Natural killer cell treated with Interleukin-12 subunit alpha and Interleukin-12 subunit beta and Interleukin-15 and Interleukin-18, amount 100 ng/mL, for 72 hours (primary cell): ENCODE measurements at regions not wholly inside any gene's neighbourhood (a gene's known extent, or its start where the extent isn't known, plus 50 kb on each side); places are given as distances from the start of the nearest gene placed in this dataset.
"Not testable (repeated sequence)": the region's sequence is repeated elsewhere in the genome, so short reads cannot be mapped to it uniquely, and the experiment has no call there.

Source experiments
- ATAC-seq, 2 donors: fragments of 150-1000 bp; cut with Tn5 transposase in 1 of 2; sonication (Bioruptor Pico), chemical (Tn5 transposase) in 1 of 2; 2 replicates each; pipeline ENCODE4 v1.10.0; 2021
- DNase-seq: peaks from one replicate; pipeline ENCODE4 v3.0.0; 2022; ENCODE audit warnings: low spot score
- H3K27ac Mint-ChIP-seq, 2 donors: 1 replicate in 1 of 2; 2 replicates in 1 of 2; pipeline ENCODE4 v1.8.0; 2022; ENCODE audit warnings: mixed read lengths in 2 of 2, mild to moderate bottlenecking in 1 of 2, moderate library complexity in 1 of 2
- H3K27me3 Mint-ChIP-seq, 2 donors: 1 replicate in 1 of 2; 2 replicates in 1 of 2; pipeline ENCODE4 v1.8.0; 2022; ENCODE audit warnings: mixed read lengths in 2 of 2
- H3K36me3 Mint-ChIP-seq: one replicate; pipeline ENCODE4 v1.8.0; 2022; ENCODE audit warnings: mixed read lengths
- H3K4me1 Mint-ChIP-seq, 2 donors: 1 replicate in 1 of 2; 2 replicates in 1 of 2; pipeline ENCODE4 v1.8.0; 2022; ENCODE audit warnings: low read depth in 2 of 2, mixed read lengths in 2 of 2, mild to moderate bottlenecking in 1 of 2
- H3K4me3 Mint-ChIP-seq: one replicate; pipeline ENCODE4 v1.8.0; 2022; ENCODE audit warnings: mixed read lengths
- H3K9me3 Mint-ChIP-seq: 2 replicates; pipeline ENCODE4 v1.8.0; 2022; ENCODE audit warnings: mixed read lengths

DNA sequence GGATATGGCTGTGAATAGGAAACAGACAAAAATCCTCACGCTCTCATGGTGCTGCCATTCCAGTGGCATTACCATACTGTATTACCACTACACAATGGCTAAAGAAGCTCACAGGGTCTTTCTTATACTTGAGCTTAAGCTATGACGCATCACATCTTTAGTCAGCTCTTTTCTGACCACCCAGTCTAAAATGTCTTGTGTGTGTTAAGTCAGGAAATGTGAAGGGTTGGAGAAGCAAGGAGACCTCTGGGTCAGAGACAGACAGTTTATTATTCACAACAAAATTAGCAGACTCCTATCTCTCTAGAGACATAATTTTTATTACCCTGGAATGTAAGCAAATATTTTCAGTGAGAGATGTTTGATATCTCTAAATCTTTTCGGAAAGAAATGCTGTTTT, 1583.2 kb upstream of the WWC1 start:
- Mint-ChIP-seq H3K27me3 (no peaks in the 10 kb centered on the region), H3K9me3 (peaks cover 15% of the 10 kb centered on the region), H3K4me3 (no peak overlapping the region), H3K4me1 (no peaks in the 10 kb centered on the region), H3K27ac (no peak overlapping the region), H3K36me3 (peaks cover 5% of the 10 kb centered on the region)
- DNase-seq (no peak), ATAC-seq (no peak)

- Mint-ChIP-seq H3K27me3 (no peaks in the 10 kb centered on the region), H3K4me3 (no peak overlapping the region), H3K9me3 (peaks cover 8% of the 10 kb centered on the region), H3K27ac (no peak overlapping the region), H3K36me3 (peaks cover 5% of the 10 kb centered on the region), H3K4me1 (no peaks in the 10 kb centered on the region)
- ATAC-seq = no peak
- DNase-seq = no peak
Observed at GRCh38 chr5:166709691-166710090, 1581.8 kb upstream of the WWC1 start.

DNA sequence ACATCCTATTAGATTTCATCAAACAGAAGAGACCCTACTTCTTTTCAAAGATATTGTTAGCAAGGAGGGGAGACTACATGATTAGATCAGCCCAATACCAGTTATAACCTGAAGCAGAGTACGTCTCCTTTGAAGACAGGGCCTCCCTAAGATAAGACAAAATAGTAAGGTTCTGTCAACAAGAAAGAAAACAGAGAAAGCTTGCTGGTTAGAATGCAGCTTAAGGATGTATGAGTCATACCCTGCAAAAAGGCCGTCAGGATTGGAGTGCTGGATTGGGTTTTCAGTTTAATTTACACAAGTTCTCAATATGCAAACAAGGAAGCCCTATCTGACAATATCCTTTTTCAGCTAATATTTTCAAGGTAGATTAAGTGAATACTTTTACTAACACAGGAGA, 1581.2 kb upstream of the WWC1 start:
- H3K4me1 Mint-ChIP-seq = no peaks in the 10 kb centered on the region
- H3K27ac Mint-ChIP-seq = no peak overlapping the region
- ATAC-seq (no peak), DNase-seq (no peak)
- no peaks in the 10 kb centered on the region for H3K27me3 Mint-ChIP-seq
- no peak overlapping the region for H3K4me3 Mint-ChIP-seq
- H3K9me3 Mint-ChIP-seq = peaks cover 8% of the 10 kb centered on the region
- peaks cover 5% of the 10 kb centered on the region for H3K36me3 Mint-ChIP-seq

DNA sequence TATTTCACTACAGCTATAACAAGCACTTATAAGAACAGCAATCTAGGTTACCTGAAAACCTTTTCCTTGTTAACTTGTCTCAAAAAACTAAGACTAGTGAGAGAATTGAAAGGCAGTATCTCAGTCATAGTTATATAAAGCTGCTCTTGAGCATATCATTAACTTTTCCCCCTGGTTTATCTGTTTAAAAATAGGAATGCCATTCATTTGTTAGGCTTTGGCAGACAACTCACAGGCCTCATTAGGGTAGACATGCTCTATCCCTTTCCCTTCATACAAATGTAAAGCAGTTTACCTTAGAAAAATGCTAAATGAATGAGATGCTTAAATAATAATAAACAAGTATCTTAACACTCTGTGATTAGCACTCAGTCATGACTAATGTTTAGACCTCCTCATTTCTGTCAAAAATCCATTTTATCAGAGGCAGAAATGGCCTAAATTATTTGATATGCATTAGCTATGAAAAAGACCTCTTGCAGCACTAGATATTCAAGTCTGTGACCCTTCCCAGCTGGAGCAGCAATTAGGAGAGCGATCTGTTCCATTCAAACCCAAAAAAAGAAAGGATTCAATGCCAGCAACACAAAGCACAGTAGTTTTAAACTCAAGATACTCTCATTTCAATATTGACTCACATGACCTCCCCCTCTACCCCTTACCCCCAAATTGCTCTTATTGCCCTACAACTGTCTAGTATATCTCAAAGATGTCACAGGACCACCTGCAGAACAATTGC, 1578.8 kb upstream of the WWC1 start:
- Mint-ChIP-seq H3K27ac (no peak overlapping the region), H3K27me3 (no peaks in the 10 kb centered on the region), H3K9me3 (peaks cover 4% of the 10 kb centered on the region), H3K4me1 (no peaks in the 10 kb centered on the region), H3K4me3 (no peak overlapping the region), H3K36me3 (no peaks in the 10 kb centered on the region)
- DNase-seq = no peak
- no peak for ATAC-seq

DNA sequence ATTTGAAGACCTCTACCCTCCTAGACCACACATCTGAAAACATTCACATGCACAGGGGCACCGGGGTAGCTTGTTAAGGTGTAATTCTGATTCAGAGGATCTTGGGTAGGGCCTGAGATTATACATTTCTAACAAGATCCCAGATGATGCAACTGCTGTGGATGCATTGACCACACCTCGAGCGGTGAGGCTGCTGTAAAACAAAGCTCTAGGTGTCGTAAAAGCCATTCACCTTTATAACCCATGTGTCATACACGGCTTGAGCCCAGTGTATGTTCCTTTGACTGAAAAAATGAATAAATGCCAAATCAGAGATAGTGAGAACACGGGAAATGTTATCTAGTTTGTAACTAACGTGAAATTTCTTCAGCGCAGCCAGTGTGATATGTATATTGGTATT, 1578.2 kb upstream of the WWC1 start:
- H3K27ac Mint-ChIP-seq = no peak overlapping the region
- ATAC-seq (no peak), DNase-seq (no peak)
- no peaks in the 10 kb centered on the region for H3K4me1 Mint-ChIP-seq
- no peaks in the 10 kb centered on the region for H3K27me3 Mint-ChIP-seq
- H3K4me3 Mint-ChIP-seq = no peak overlapping the region
- H3K9me3 Mint-ChIP-seq = peaks cover 4% of the 10 kb centered on the region
- H3K36me3 Mint-ChIP-seq = no peaks in the 10 kb centered on the region

GRCh38 chr5:166716856-166717492, 1574.5 kb upstream of the WWC1 start:
- peaks cover 17% of the 10 kb centered on the region for H3K9me3 Mint-ChIP-seq
- H3K27ac Mint-ChIP-seq = no peak overlapping the region
- no peak overlapping the region for H3K4me3 Mint-ChIP-seq
- no peaks in the 10 kb centered on the region for H3K27me3 Mint-ChIP-seq
- H3K4me1 Mint-ChIP-seq = no peaks in the 10 kb centered on the region
- no peak for ATAC-seq
- H3K36me3 Mint-ChIP-seq = no peaks in the 10 kb centered on the region
- DNase-seq = no peak

DNA sequence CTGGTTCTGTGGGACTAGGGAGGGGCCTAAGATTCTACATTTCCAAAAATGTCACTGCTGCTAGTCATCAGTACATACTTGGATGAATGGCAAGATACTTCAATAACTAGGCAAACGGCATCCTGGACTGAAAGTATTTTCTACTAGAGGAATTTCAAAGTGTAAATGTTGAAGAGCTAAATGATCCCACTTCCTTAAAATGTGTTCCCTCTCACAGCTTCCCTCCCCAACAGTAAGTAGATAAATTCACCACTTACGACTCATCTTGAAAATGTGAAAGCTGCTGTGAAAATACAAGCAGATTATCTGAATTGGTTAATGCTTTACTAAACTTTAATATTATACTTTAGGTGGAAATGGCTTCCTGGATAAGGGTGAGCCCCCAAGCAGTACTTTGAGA, 1571.5 kb upstream of the WWC1 start:
- ATAC-seq = no peak
- H3K36me3 Mint-ChIP-seq = no peaks in the 10 kb centered on the region
- no peaks in the 10 kb centered on the region for H3K4me1 Mint-ChIP-seq
- no peak overlapping the region for H3K27ac Mint-ChIP-seq
- no peak for DNase-seq
- H3K9me3 Mint-ChIP-seq = peaks cover 19% of the 10 kb centered on the region
- no peaks in the 10 kb centered on the region for H3K27me3 Mint-ChIP-seq
- H3K4me3 Mint-ChIP-seq = no peak overlapping the region

DNA sequence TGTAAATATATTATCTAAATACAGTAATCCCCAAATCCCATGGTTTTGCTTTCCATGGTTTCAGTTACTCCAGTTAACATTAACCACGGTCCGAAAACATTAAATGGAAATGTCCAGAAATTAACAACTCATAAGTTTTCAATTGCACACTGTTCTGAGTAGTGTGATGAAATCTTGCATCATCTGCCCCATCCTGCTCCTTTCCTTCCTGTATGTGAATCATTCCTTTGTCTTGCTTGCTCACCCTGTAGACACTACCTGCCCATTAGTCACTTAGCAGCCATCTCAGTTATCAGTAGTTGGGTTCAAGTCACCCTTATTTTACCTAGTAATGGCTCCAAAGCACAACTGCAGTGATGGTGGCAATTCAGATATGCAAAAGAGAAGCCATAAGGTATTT, 1568.5 kb upstream of the WWC1 start:
- Mint-ChIP-seq H3K4me1 (no peaks in the 10 kb centered on the region), H3K27ac (no peak overlapping the region), H3K27me3 (no peaks in the 10 kb centered on the region), H3K9me3 (peaks cover 19% of the 10 kb centered on the region), H3K36me3 (no peaks in the 10 kb centered on the region), H3K4me3 (no peak overlapping the region)
- no peak for ATAC-seq
- no peak for DNase-seq

- no peak for ATAC-seq
- H3K27ac Mint-ChIP-seq = no peak overlapping the region
Observed at GRCh38 chr5:166724284-166724683, 1567.2 kb upstream of the WWC1 start.

DNA sequence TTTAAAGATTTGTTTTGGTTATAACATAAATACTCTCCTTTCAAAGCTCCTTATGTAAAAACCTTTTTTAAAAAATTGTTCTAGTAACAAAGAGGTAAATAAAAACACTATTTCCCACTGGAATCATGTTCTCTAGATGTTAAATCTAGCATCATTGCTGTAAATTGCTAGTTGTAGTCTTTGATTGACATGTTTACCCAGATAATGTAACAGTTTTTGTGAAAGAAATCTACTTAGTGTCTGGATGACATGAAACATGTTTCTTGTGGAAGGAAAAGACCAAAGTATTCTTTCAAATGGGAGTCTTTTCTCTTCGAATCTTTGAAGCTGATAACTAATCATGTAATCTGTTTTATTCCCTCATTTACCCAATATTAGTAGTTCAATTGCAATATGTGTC, 1565.9 kb upstream of the WWC1 start:
- DNase-seq = no peak
- ATAC-seq = no peak
- H3K27me3 Mint-ChIP-seq = no peaks in the 10 kb centered on the region
- no peak overlapping the region for H3K27ac Mint-ChIP-seq
- no peak overlapping the region for H3K4me3 Mint-ChIP-seq
- H3K36me3 Mint-ChIP-seq = no peaks in the 10 kb centered on the region
- peaks cover 6% of the 10 kb centered on the region for H3K9me3 Mint-ChIP-seq
- no peaks in the 10 kb centered on the region for H3K4me1 Mint-ChIP-seq

More at GRCh38 chr5:166724284-166724683, 1567.2 kb upstream of the WWC1 start:
- H3K4me3 Mint-ChIP-seq = no peak overlapping the region
- no peaks in the 10 kb centered on the region for H3K4me1 Mint-ChIP-seq
- no peaks in the 10 kb centered on the region for H3K27me3 Mint-ChIP-seq
- H3K9me3 Mint-ChIP-seq = peaks cover 16% of the 10 kb centered on the region
- no peak for DNase-seq
- no peaks in the 10 kb centered on the region for H3K36me3 Mint-ChIP-seq

DNA sequence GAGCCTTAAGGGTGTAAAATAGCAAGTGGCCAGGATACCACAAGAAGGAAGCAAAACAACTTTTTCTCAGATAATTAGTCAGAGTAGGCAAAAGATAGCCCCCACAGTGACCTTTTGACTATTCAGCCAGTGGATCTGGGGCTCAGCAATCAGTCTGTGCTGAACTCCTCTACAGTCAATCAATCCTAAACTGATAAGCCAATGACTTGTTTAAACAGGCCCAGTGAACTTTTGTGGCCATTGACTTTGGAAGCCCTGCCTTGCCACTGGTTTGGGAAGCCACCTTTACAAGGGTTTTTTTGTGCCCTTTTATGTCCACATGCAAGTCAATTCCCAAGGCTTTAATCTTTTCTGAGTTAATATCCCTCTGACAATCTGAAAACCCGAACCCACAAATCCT, 1565.0 kb upstream of the WWC1 start:
- Mint-ChIP-seq H3K27ac (no peak overlapping the region), H3K36me3 (no peaks in the 10 kb centered on the region), H3K27me3 (no peaks in the 10 kb centered on the region), H3K4me1 (no peaks in the 10 kb centered on the region), H3K9me3 (peaks cover 6% of the 10 kb centered on the region), H3K4me3 (no peak overlapping the region)
- DNase-seq (no peak), ATAC-seq (no peak)

DNA sequence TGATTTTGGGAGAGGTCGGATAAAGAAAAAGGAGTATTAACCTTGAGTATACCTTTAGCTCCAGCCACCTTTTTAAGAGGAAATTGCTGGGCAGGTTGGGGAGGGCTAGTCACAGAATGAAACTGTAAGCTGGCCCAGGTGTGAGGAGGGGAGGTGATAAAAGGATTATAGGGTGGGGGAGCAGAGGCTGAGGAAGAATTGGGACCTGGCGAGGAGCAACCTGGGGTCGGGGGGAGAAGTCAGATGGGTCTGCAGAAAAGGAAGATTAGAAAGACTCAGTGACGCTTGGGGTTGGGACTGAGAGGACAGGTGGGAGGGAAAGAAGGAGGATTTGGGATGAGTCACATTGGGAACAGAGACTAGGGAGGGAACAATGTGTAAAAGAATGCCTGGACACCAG, 1548.5 kb upstream of the WWC1 start:
- not testable (repeated sequence) for DNase-seq, H3K27me3 Mint-ChIP-seq, ATAC-seq, H3K4me1 Mint-ChIP-seq, H3K4me3 Mint-ChIP-seq, H3K27ac Mint-ChIP-seq
- H3K9me3 Mint-ChIP-seq = peaks cover 29% of the 10 kb centered on the region
- H3K36me3 Mint-ChIP-seq = peaks cover 18% of the 10 kb centered on the region

- no peak for ATAC-seq
- Mint-ChIP-seq H3K4me3 (no peak overlapping the region), H3K9me3 (peaks cover 20% of the 10 kb centered on the region), H3K27ac (no peak overlapping the region), H3K4me1 (no peaks in the 10 kb centered on the region), H3K27me3 (no peaks in the 10 kb centered on the region), H3K36me3 (peaks cover 13% of the 10 kb centered on the region)
- no peak for DNase-seq
Observed at GRCh38 chr5:166746506-166746905, 1544.9 kb upstream of the WWC1 start.

DNA sequence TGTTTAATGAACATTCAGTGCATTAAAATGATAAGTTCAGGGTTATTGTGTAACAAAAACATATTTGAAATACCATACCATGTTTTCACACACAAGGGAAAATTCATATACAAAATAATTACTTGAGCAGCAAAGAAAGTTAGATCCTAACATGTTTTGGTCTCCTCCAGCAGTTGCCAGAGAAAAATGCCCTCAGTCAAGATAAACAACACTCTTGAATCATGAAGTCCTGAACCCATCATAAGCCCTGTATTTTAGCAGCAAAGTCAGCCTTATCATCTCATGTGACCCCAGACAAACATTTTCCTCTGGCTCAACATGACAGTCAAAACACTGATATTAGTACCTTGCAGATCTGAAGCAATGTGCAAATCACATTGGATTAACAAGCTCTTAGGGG, 1541.1 kb upstream of the WWC1 start:
- ATAC-seq (no peak), DNase-seq (no peak)
- Mint-ChIP-seq H3K27ac (no peak overlapping the region), H3K36me3 (no peaks in the 10 kb centered on the region), H3K4me1 (no peaks in the 10 kb centered on the region), H3K4me3 (no peak overlapping the region), H3K9me3 (peaks cover 2% of the 10 kb centered on the region), H3K27me3 (no peaks in the 10 kb centered on the region)

DNA sequence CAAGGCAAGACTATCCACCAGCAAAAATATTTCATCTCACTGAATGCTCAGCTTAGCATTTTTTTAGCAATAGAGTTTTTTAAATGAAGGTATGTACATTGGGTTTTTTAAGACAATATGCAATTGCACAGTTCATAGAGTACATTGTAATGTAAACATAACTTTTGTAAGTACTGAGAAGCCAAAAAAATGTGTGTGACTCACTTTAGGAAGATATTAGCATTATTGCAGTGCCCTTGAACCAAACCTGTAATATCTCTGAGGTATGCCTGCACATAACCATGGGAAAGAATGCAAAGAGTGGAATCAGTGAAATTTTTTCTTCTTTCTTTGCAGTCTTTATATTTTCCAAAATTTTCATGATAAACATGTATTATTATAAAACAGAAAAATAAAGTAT, 1533.3 kb upstream of the WWC1 start:
- Mint-ChIP-seq H3K27me3 (no peaks in the 10 kb centered on the region), H3K9me3 (no peaks in the 10 kb centered on the region), H3K4me3 (no peak overlapping the region), H3K27ac (no peak overlapping the region), H3K36me3 (no peaks in the 10 kb centered on the region), H3K4me1 (no peaks in the 10 kb centered on the region)
- no peak for DNase-seq
- ATAC-seq = no peak
